ENCODE measurements at regions not wholly inside any gene's neighbourhood (a gene's known extent, or its start where the extent isn't known, plus 50 kb on each side); places are given as distances from the start of the nearest gene placed in this dataset.

DNA sequence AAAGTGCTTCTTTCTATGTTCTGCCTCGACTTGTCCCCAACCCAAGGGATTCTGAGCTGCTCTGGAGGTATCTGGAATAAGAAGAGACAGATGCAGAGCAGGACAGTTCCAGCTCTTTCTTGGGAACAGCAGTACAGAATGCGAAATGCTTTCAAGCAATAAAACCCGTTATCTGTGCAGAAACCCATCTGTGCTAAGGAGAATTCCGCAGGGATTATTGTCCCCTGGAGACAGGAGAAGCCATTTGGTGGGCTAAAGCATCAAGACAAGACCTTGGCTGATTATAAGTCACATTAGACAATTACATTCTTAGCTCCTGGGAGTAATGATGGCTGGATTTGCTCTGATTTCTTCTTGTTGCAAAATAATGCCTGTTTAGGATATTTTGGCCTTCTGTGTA lies 185.4 kb upstream of the GLI2 start:
- no peak for TF ChIP-seq EP300 (IDR thresholded peaks at IDR 0.05; ENCODE audit: borderline replicate concordance)
- TF ChIP-seq REST (IDR thresholded peaks at IDR 0.05; ENCODE audit: low read depth): no peak
- no peak for TF ChIP-seq RAD21 (IDR thresholded peaks at IDR 0.05; ENCODE audit: low read depth)
- TF ChIP-seq CEBPB (IDR thresholded peaks at IDR 0.05): no peak
